ENCODE measurements at regions not wholly inside any gene's neighbourhood (a gene's known extent, or its start where the extent isn't known, plus 50 kb on each side); places are given as distances from the start of the nearest gene placed in this dataset.

DNA sequence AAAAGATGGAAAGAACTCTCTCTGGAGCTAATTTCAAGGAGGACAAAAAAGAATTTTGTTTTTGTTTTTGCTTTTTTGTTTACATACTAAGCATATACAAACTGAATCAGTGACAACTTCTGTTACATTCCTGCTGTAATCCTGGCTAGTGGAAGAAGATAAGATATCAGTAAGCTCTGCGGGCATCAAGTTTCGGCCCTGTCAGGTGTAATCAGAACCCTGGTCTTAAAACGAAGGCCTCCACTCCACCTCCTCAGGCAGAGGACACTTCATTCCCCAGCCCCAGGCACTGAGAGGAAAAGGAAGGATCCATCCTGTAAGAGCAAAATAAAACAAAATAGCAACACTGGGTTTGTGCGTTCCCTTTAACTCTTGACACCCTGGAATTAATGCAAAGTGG, 88.9 kb upstream of the ARHGAP29 start:
- no peak overlapping the region for H3K4me3 ChIP-seq (ENCODE audit: low read depth, low read length)
- no peak for TF ChIP-seq CTCF (conservative IDR thresholded peaks at IDR 0.05; ENCODE audit: low read depth, low read length)
- no peak for DNase-seq (ENCODE audit: low read depth)

DNA sequence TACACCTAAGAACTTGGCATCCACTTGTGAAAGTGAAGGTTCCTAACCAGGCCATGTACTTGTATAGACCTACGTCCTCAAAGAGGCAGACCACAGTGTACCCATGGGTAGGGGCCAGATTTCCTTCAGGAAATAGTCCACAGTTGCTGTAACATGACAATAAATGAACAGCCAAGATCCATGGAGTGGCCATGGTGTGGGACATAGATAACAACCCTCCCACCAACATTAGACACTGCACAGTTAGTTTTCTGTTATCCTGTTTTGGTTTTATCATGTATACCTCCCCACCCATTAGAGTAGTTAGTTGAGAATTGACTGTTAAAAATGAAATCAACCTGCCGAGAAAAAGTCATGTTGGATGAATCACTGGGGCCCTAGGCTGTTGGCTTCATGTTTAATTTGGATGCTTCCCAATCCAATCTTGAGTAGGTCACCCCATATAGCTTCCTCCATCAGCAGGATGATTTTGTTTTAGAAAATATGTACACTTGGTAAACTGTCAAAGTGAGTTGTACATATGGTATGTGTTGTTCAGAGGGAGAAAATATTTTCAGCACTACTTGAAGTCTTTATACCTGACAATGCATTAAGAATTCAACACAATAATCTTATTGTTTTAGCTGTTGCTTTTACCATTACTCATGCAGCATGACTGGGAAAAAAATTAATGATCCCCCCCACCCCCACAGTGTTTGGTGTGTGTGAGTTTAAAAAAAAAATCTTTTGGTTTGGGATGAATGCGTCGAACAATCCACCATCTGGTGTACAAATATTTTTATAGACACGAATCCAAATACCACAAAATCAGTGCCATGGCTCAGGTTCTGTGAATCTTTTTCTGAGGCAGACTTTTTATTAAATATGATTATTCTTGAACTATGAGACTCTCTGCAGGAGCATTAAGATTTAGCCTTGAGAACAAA, 88.3 kb upstream of the ARHGAP29 start:
- no peak overlapping the region for H3K4me3 ChIP-seq (ENCODE audit: low read depth, low read length)
- DNase-seq (ENCODE audit: low read depth): peak; percentile 99

GRCh38 chr1:94324178-94324544, 86.8 kb upstream of the ARHGAP29 start:
- H3K4me3 ChIP-seq (ENCODE audit: low read depth, low read length): no peak overlapping the region
- DNase-seq (ENCODE audit: low read depth): peak; percentile 56
- TF ChIP-seq CTCF (conservative IDR thresholded peaks at IDR 0.05; ENCODE audit: low read depth, low read length): no peak

More for the DNA sequence above, 88.3 kb upstream of the ARHGAP29 start:
- TF ChIP-seq CTCF (conservative IDR thresholded peaks at IDR 0.05; ENCODE audit: low read depth, low read length): no peak

DNA sequence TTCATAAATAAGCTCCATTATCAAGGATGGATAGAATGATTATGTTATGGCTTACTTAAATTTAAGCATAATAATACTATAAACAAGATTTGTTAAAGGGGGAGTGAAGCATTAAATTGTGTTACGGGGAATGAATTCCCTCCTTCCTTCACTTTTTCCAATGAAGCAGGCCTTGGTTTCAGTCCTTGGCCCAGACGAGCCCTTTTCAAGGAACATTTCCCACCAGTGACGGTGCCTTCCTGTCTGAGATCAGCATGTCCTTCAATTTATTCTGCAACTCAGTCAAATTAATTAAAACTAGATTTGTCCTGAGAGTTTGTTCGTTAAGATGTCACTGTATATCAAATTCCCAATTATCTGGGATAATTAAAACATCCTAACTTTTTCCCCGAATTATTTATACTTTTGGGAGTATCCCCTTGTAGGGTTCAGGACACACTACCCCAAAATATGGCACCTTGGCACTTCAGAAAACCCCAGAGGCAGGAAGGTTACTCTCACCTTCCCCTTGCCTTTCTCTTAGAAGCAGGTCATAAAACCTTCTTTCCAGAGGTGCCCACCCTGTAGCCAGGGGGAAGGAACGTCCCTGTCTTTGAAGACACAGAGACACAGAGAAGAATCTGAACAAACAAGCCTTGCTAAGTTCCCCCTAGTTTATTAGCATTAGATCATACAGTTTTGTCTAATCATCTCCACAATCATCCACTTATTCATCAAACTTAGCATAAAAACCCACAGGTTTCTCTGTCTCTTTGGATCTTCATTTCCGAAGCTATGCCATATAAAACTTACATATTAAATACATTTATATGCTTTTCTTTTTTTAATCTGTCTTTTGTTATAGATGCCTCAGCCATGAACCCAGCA, 86.2 kb upstream of the ARHGAP29 start:
- no peak overlapping the region for H3K4me3 ChIP-seq (ENCODE audit: low read depth, low read length)
- no peak for TF ChIP-seq CTCF (conservative IDR thresholded peaks at IDR 0.05; ENCODE audit: low read depth, low read length)
- no peak for DNase-seq (ENCODE audit: low read depth)

GRCh38 chr1:94322696-94323095, 85.3 kb upstream of the ARHGAP29 start:
- no peak for DNase-seq (ENCODE audit: low read depth)
- H3K4me3 ChIP-seq (ENCODE audit: low read depth, low read length): no peak overlapping the region
- no peak for TF ChIP-seq CTCF (conservative IDR thresholded peaks at IDR 0.05; ENCODE audit: low read depth, low read length)

DNA sequence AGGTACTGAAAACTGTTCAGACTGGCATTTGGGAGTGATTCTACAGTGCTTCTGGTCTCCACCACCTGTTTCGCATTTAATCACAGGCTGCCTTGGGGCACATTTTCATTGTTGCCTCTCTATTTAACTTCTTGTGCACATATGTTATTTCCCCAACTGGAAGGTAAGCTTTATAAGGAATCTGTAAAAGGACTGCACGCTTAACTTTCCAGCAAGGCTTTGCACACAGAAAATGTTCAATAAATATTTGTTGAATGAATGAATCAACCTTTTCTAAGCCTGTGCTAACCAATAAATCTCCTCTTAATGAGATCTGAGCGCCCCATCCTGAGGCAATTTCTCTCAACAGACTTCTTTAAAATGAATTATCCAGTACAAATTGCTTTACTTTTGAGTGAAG, 84.3 kb upstream of the ARHGAP29 start:
- DNase-seq (ENCODE audit: low read depth): no peak
- no peak overlapping the region for H3K4me3 ChIP-seq (ENCODE audit: low read depth, low read length)
- TF ChIP-seq CTCF (conservative IDR thresholded peaks at IDR 0.05; ENCODE audit: low read depth, low read length): no peak
